OCI-LY3 (cell line): ENCODE measurements at regions not wholly inside any gene's neighbourhood (a gene's known extent, or its start where the extent isn't known, plus 50 kb on each side); places are given as distances from the start of the nearest gene placed in this dataset.

Experiments used
- EZH2phosphoT487 ChIP-seq: fragments of 200-600 bp; shearing (Covaris generic); IDR thresholded peaks from 2 replicates; pipeline ENCODE4 v1.6.1; 2018; ENCODE audit warnings: antibody characterized with exemption, mixed run types, low read depth
- TF ChIP-seq, protein P1 (sequence below): fragments of 200-600, 300-600 bp; sonication (generic); IDR thresholded peaks from 2 replicates; pipeline ENCODE4 v1.5.1; 2014; ENCODE audit warnings: antibody characterized with exemption, low read length, low read depth

DNA sequence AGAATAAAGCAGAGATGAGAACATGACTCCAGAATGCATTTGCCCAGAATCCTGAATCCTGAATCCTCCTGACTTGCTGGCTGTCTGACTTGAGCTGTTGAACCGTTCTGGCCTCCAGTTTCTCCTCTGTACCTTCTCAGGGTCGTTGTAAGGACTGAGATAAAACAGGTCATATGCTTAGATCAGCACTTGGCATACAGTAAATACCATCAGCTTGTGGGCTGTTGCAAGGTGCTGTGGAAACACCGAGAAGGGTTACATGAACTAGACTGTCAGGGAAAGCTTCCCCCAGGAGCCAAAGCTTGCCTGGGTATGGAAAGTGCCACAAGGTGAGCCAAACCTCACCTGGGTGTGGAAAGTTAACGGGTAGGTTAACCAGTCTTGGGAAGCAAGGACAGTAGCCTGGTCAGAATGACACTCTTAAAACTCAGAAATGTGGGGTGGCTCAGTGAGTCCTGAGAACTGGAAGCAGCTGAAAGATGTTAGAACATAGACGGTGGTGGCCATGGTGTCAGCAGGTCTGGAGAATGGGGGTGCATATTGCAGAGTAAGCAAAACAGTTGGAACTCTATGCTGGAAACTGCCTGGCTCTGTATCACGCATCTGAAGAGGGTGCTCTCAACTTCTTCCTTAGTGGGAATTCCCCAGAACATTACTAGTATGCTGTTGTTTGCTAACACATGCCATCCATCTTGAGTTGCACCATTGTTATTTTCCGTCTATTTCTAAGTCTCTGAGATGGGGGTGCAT lies 105.3 kb upstream of the DYRK2 start:
- TF ChIP-seq, protein P1, sequence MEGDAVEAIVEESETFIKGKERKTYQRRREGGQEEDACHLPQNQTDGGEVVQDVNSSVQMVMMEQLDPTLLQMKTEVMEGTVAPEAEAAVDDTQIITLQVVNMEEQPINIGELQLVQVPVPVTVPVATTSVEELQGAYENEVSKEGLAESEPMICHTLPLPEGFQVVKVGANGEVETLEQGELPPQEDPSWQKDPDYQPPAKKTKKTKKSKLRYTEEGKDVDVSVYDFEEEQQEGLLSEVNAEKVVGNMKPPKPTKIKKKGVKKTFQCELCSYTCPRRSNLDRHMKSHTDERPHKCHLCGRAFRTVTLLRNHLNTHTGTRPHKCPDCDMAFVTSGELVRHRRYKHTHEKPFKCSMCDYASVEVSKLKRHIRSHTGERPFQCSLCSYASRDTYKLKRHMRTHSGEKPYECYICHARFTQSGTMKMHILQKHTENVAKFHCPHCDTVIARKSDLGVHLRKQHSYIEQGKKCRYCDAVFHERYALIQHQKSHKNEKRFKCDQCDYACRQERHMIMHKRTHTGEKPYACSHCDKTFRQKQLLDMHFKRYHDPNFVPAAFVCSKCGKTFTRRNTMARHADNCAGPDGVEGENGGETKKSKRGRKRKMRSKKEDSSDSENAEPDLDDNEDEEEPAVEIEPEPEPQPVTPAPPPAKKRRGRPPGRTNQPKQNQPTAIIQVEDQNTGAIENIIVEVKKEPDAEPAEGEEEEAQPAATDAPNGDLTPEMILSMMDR, result no peak
- no peak for TF ChIP-seq EZH2phosphoT487
